ENCODE measurements at regions not wholly inside any gene's neighbourhood (a gene's known extent, or its start where the extent isn't known, plus 50 kb on each side); places are given as distances from the start of the nearest gene placed in this dataset.
"Not testable (repeated sequence)": the region's sequence is repeated elsewhere in the genome, so short reads cannot be mapped to it uniquely, and the experiment has no call there.

- H3K36me3 Mint-ChIP-seq (ENCODE audit: insufficient read depth): no peaks in the 10 kb centered on the region
- no peaks in the 10 kb centered on the region for H3K4me1 Mint-ChIP-seq (ENCODE audit: low read depth)
- H3K4me3 Mint-ChIP-seq (ENCODE audit: low read depth): no peak overlapping the region
- no peak for DNase-seq (ENCODE audit: low spot score, unreplicated experiment)
- H3K27me3 Mint-ChIP-seq: no peaks in the 10 kb centered on the region
- H3K27ac Mint-ChIP-seq: no peak overlapping the region
- H3K9me3 Mint-ChIP-seq (ENCODE audit: low read depth): no peaks in the 10 kb centered on the region
- TF ChIP-seq CTCF (IDR thresholded peaks at IDR 0.05; ENCODE audit: unreplicated experiment): no peak
These were observed 118.7 kb downstream of the DIRAS2 start for GRCh38 chr9:90523958-90524357.

GRCh38 chr9:90526386-90526785 is 116.2 kb downstream of the DIRAS2 start:
- Mint-ChIP-seq H3K27me3 (no peaks in the 10 kb centered on the region), H3K36me3 (ENCODE audit: insufficient read depth) (no peaks in the 10 kb centered on the region), H3K4me3 (ENCODE audit: low read depth) (no peak overlapping the region), H3K27ac (no peak overlapping the region), H3K9me3 (ENCODE audit: low read depth) (no peaks in the 10 kb centered on the region), H3K4me1 (ENCODE audit: low read depth) (no peaks in the 10 kb centered on the region)
- no peak for DNase-seq (ENCODE audit: low spot score, unreplicated experiment)
- no peak for TF ChIP-seq CTCF (IDR thresholded peaks at IDR 0.05; ENCODE audit: unreplicated experiment)

GRCh38 chr9:90536094-90536493 is 106.5 kb downstream of the DIRAS2 start:
- H3K4me3 Mint-ChIP-seq (ENCODE audit: low read depth); DNase-seq (ENCODE audit: low spot score, unreplicated experiment); H3K27me3 Mint-ChIP-seq; H3K36me3 Mint-ChIP-seq (ENCODE audit: insufficient read depth); H3K4me1 Mint-ChIP-seq (ENCODE audit: low read depth); H3K9me3 Mint-ChIP-seq (ENCODE audit: low read depth); H3K27ac Mint-ChIP-seq: not testable (repeated sequence)

- no peak for TF ChIP-seq CTCF (IDR thresholded peaks at IDR 0.05; ENCODE audit: unreplicated experiment)
- H3K4me1 Mint-ChIP-seq (ENCODE audit: low read depth): no peaks in the 10 kb centered on the region
- no peaks in the 10 kb centered on the region for H3K27me3 Mint-ChIP-seq
- no peaks in the 10 kb centered on the region for H3K36me3 Mint-ChIP-seq (ENCODE audit: insufficient read depth)
- no peak for DNase-seq (ENCODE audit: low spot score, unreplicated experiment)
- no peak overlapping the region for H3K27ac Mint-ChIP-seq
- H3K9me3 Mint-ChIP-seq (ENCODE audit: low read depth): no peaks in the 10 kb centered on the region
- no peak overlapping the region for H3K4me3 Mint-ChIP-seq (ENCODE audit: low read depth)
These were observed 104.1 kb downstream of the DIRAS2 start for GRCh38 chr9:90538566-90538965.

GRCh38 chr9:90539286-90539685 is 103.3 kb downstream of the DIRAS2 start:
- no peak for DNase-seq (ENCODE audit: low spot score, unreplicated experiment)
- H3K4me1 Mint-ChIP-seq (ENCODE audit: low read depth): no peaks in the 10 kb centered on the region
- H3K27ac Mint-ChIP-seq: no peak overlapping the region
- H3K4me3 Mint-ChIP-seq (ENCODE audit: low read depth): no peak overlapping the region
- no peaks in the 10 kb centered on the region for H3K27me3 Mint-ChIP-seq
- no peaks in the 10 kb centered on the region for H3K36me3 Mint-ChIP-seq (ENCODE audit: insufficient read depth)
- no peak for TF ChIP-seq CTCF (IDR thresholded peaks at IDR 0.05; ENCODE audit: unreplicated experiment)
- H3K9me3 Mint-ChIP-seq (ENCODE audit: low read depth): no peaks in the 10 kb centered on the region

- Mint-ChIP-seq H3K4me3 (ENCODE audit: low read depth) (no peak overlapping the region), H3K27ac (no peak overlapping the region), H3K4me1 (ENCODE audit: low read depth) (no peaks in the 10 kb centered on the region), H3K36me3 (ENCODE audit: insufficient read depth) (no peaks in the 10 kb centered on the region), H3K9me3 (ENCODE audit: low read depth) (no peaks in the 10 kb centered on the region), H3K27me3 (no peaks in the 10 kb centered on the region)
- TF ChIP-seq CTCF (IDR thresholded peaks at IDR 0.05; ENCODE audit: unreplicated experiment): no peak
- DNase-seq (ENCODE audit: low spot score, unreplicated experiment): no peak
These were observed 101.9 kb downstream of the DIRAS2 start for GRCh38 chr9:90540734-90541133.
